GM12878 (cell line): ENCODE measurements at regions not wholly inside any gene's neighbourhood (a gene's known extent, or its start where the extent isn't known, plus 50 kb on each side); places are given as distances from the start of the nearest gene placed in this dataset.

ENCODE experiments used
- ATAC-seq: fragments of 200-7000 bp; cut with Tn5 transposase; 3 replicates; pipeline ENCODE4 v1.9.1; 2020; ENCODE audit warnings: mild to moderate bottlenecking, moderate library complexity
- BruUV-seq: library from RNA; stranded (reverse); fragments of 400-500 nt; replicated peaks from 2 replicates; lab custom pipeline; 2021; lab: Mats Ljungman, UMichigan
- CTCF ChIA-PET: fragments of 300-600 bp; sonication (Branson Sonifier 250); formaldehyde crosslinking; extraction: SDS; loops from one replicate; lab custom pipeline; 2021; ENCODE audit warnings: inconsistent platforms; lab: Yijun Ruan, JAX
- POLR2A ChIA-PET: fragments of 350-600 bp; formaldehyde crosslinking; extraction: SDS; loops from one replicate; lab custom pipeline; 2021; ENCODE audit warnings: inconsistent platforms; lab: Charles Lee
- RAD21 ChIA-PET: fragments of 300-600 bp; sonication (Branson Sonifier 250); formaldehyde crosslinking; loops from one replicate; lab custom pipeline; 2023; ENCODE audit warnings: antibody characterized with exemption; ENCODE audit not compliant: unreplicated experiment; lab: Charles Lee
- SMC1A ChIA-PET: fragments of 300-600 bp; sonication (Branson Sonifier 250); formaldehyde crosslinking; loops from one replicate; lab custom pipeline; 2023; ENCODE audit not compliant: unreplicated experiment, uncharacterized antibody; lab: Charles Lee
- DNase-seq: peaks from one replicate; pipeline ENCODE4 v3.0.0-alpha.2; 2011; ENCODE audit warnings: low read depth, low spot score
- FAIRE-seq: peaks from 3 replicates; lab custom pipeline; 2011; peaks lifted over from hg19 to GRCh38; lab: Jason Lieb, UNC
- H2AFZ ChIP-seq: 2 replicates; pipeline ENCODE4 v1.6.0; 2011; ENCODE audit warnings: low read depth, low read length, control low read depth; ENCODE audit not compliant: control insufficient read depth
- H3K27ac ChIP-seq: 2 replicates; pipeline ENCODE4 v1.5.1; 2011; ENCODE audit warnings: control low read depth; ENCODE audit not compliant: control insufficient read depth, insufficient read depth
- H3K27me3 ChIP-seq, 2 experiments: replicated peaks in 1 of 2; 2 replicates each; pipeline versions ENCODE4 v1.6.0 to v1.6.1; 2011; ENCODE audit warnings: low read length in 1 of 2; ENCODE audit not compliant: control insufficient read depth in 2 of 2, insufficient read depth in 2 of 2
- H3K36me3 ChIP-seq, 2 experiments: 2 replicates each; pipeline ENCODE4 v1.5.1; 2011; ENCODE audit warnings: low read length in 1 of 2; ENCODE audit not compliant: control insufficient read depth in 2 of 2, insufficient read depth in 2 of 2
- H3K4me1 ChIP-seq: 2 replicates; pipeline ENCODE4 v1.6.1; 2011; ENCODE audit warnings: mild to moderate bottlenecking, low read length, moderate library complexity, mixed read lengths; ENCODE audit not compliant: control insufficient read depth, insufficient read depth
- H3K4me2 ChIP-seq: 2 replicates; pipeline ENCODE4 v1.6.0; 2011; ENCODE audit warnings: control low read depth; ENCODE audit not compliant: control insufficient read depth, insufficient read depth
- H3K4me3 ChIP-seq: fragments of 200-600 bp; sonication (generic); 2 replicates; pipeline ENCODE4 v1.5.1; 2016
- H3K79me2 ChIP-seq: 2 replicates; pipeline ENCODE4 v1.6.0; 2011; ENCODE audit warnings: low read length; ENCODE audit not compliant: control insufficient read depth, insufficient read depth
- H3K9ac ChIP-seq: 2 replicates; pipeline ENCODE4 v1.8.0; 2011; ENCODE audit warnings: low read length, control low read depth, mixed read lengths; ENCODE audit not compliant: control insufficient read depth, insufficient read depth
- H3K9me3 ChIP-seq: replicated peaks from 3 replicates; pipeline ENCODE4 v1.5.1; 2011; ENCODE audit warnings: mild to moderate bottlenecking, low read length; ENCODE audit not compliant: control insufficient read depth, insufficient read depth
- H4K20me1 ChIP-seq: 2 replicates; pipeline ENCODE4 v1.6.0; 2011; ENCODE audit not compliant: control insufficient read depth, insufficient read depth
- ESRRA ChIP-seq: IDR thresholded peaks from 2 replicates; pipeline ENCODE4 v1.6.1; 2012; ENCODE audit warnings: mild to moderate bottlenecking, low read length, improper control_type of control experiment
- MXI1 ChIP-seq: fragments of 150-350 bp; IDR thresholded peaks from 2 replicates; pipeline ENCODE4 v1.6.1; 2011; ENCODE audit warnings: low read depth, mild to moderate bottlenecking, inconsistent platforms, low read length, improper control_type of control experiment
- POLR2A ChIP-seq: IDR thresholded peaks from 2 replicates; pipeline ENCODE4 v1.6.1; 2011; ENCODE audit warnings: low read depth, mild to moderate bottlenecking, low read length
- TCF3 ChIP-seq: IDR thresholded peaks from 2 replicates; pipeline ENCODE4 v1.6.1; 2012; ENCODE audit warnings: low read depth, mild to moderate bottlenecking, low read length, borderline replicate concordance; ENCODE audit not compliant: insufficient read depth
- WRNIP1 ChIP-seq: IDR thresholded peaks from 2 replicates; pipeline ENCODE4 v1.6.1; 2011; ENCODE audit warnings: low read depth, low read length, improper control_type of control experiment, borderline replicate concordance
- YY1 ChIP-seq: IDR thresholded peaks from 2 replicates; pipeline ENCODE4 v1.6.1; 2011; ENCODE audit warnings: low read depth, mild to moderate bottlenecking, low read length
- ZBTB11 ChIP-seq: fragments of 450-650 bp; formaldehyde crosslinking; IDR thresholded peaks from 2 replicates; pipeline ENCODE4 v1.5.0; 2022; ENCODE audit warnings: mild to moderate bottlenecking, missing genetic modification characterization
- ZBTB33 ChIP-seq: fragments of 450-650 bp; IDR thresholded peaks from 2 replicates; pipeline ENCODE4 v1.6.1; 2017; ENCODE audit warnings: mild to moderate bottlenecking
- WGBS: methylation state at CpG from one replicate; pipeline ENCODE4 v1.1.6; 2016; ENCODE audit warnings: low lambda C conversion rate; ENCODE audit not compliant: insufficient replicate concordance, insufficient coverage; ENCODE audit errors: missing lambda C conversion rate; 5-methylcytosine and 5-hydroxymethylcytosine counted together
- in situ Hi-C: fragments of 300-500 bp; cut with MboI; formaldehyde crosslinking; loops from 9 replicates; pipeline ENCODE4 v1.14.3; 2018; ENCODE audit warnings: mixed read lengths
- intact Hi-C: fragments of 100-400 bp; cut with micrococcal nuclease; formaldehyde crosslinking; loops from one replicate; pipeline ENCODE4 v1.14.2; 2022; ENCODE audit not compliant: unreplicated experiment
- TF ChIP-seq, protein P1 (sequence below), 3 experiments: IDR thresholded peaks in 2 of 3; conservative IDR thresholded peaks in 1 of 3; 2 replicates each; pipeline ENCODE4 v1.5.1; 2011; ENCODE audit warnings: low read depth in 3 of 3, low read length in 3 of 3, mild to moderate bottlenecking in 3 of 3, control low read depth in 2 of 3, moderate library complexity in 2 of 3, inconsistent platforms in 1 of 3, mixed read lengths in 1 of 3; ENCODE audit not compliant: control insufficient read depth in 2 of 3, insufficient read depth in 1 of 3; ENCODE audit errors: extremely low read depth in 1 of 3
- TF ChIP-seq, protein P2 (sequence below): fragments of 450-650 bp; IDR thresholded peaks from 2 replicates; pipeline ENCODE4 v1.6.1; 2016; ENCODE audit warnings: mild to moderate bottlenecking, moderate library complexity, borderline replicate concordance

GRCh38 chr12:33653362-33653761, 213.7 kb upstream of the SYT10 start:
- FAIRE-seq = no peak
- Histone ChIP-seq H3K27me3 (no peaks in the 10 kb centered on the region), H3K36me3 (no peaks in the 10 kb centered on the region), H3K27ac (no peak overlapping the region), H3K9ac (no peak overlapping the region), H3K4me2 (no peak overlapping the region), H3K79me2 (no peaks in the 10 kb centered on the region), H4K20me1 (no peaks in the 10 kb centered on the region), H2AFZ (no peak overlapping the region), H3K4me3 (no peak overlapping the region), H3K4me1 (no peaks in the 10 kb centered on the region), H3K9me3 (no peaks in the 10 kb centered on the region)
- ChIA-PET CTCF (interaction anchor here (1.2 kb wide), 1 partner anchor 11 kb away, joined by 3 read pairs; no protein-coding TSS in a partner anchor), RAD21 (no interaction called here), POLR2A (no interaction called here), SMC1A (interaction anchor here (0.7 kb wide), 1 partner anchor 732 kb away, joined by 3 read pairs; no protein-coding TSS in a partner anchor)
- DNase-seq = no peak
- 34% methylated on average over 3 of the region's 3 CpGs for WGBS
- no peak for ATAC-seq
- in situ Hi-C loops = no loop called here
- TF ChIP-seq ZBTB11 (no peak), WRNIP1 (no peak), POLR2A (no peak), ZBTB33 (no peak), YY1 (no peak), TCF3 (no peak), ESRRA (no peak), MXI1 (no peak)
- TF ChIP-seq, protein P1, sequence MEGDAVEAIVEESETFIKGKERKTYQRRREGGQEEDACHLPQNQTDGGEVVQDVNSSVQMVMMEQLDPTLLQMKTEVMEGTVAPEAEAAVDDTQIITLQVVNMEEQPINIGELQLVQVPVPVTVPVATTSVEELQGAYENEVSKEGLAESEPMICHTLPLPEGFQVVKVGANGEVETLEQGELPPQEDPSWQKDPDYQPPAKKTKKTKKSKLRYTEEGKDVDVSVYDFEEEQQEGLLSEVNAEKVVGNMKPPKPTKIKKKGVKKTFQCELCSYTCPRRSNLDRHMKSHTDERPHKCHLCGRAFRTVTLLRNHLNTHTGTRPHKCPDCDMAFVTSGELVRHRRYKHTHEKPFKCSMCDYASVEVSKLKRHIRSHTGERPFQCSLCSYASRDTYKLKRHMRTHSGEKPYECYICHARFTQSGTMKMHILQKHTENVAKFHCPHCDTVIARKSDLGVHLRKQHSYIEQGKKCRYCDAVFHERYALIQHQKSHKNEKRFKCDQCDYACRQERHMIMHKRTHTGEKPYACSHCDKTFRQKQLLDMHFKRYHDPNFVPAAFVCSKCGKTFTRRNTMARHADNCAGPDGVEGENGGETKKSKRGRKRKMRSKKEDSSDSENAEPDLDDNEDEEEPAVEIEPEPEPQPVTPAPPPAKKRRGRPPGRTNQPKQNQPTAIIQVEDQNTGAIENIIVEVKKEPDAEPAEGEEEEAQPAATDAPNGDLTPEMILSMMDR (IDR thresholded peaks at IDR 0.05 in 2 of 3, conservative IDR thresholded peaks at IDR 0.05 in 1 of 3; ENCODE audit: control insufficient read depth in 2 of 3, extremely low read depth in 1 of 3, insufficient read depth in 1 of 3, low read depth in 3 of 3, low read length in 3 of 3) = no peak
- TF ChIP-seq, protein P2, sequence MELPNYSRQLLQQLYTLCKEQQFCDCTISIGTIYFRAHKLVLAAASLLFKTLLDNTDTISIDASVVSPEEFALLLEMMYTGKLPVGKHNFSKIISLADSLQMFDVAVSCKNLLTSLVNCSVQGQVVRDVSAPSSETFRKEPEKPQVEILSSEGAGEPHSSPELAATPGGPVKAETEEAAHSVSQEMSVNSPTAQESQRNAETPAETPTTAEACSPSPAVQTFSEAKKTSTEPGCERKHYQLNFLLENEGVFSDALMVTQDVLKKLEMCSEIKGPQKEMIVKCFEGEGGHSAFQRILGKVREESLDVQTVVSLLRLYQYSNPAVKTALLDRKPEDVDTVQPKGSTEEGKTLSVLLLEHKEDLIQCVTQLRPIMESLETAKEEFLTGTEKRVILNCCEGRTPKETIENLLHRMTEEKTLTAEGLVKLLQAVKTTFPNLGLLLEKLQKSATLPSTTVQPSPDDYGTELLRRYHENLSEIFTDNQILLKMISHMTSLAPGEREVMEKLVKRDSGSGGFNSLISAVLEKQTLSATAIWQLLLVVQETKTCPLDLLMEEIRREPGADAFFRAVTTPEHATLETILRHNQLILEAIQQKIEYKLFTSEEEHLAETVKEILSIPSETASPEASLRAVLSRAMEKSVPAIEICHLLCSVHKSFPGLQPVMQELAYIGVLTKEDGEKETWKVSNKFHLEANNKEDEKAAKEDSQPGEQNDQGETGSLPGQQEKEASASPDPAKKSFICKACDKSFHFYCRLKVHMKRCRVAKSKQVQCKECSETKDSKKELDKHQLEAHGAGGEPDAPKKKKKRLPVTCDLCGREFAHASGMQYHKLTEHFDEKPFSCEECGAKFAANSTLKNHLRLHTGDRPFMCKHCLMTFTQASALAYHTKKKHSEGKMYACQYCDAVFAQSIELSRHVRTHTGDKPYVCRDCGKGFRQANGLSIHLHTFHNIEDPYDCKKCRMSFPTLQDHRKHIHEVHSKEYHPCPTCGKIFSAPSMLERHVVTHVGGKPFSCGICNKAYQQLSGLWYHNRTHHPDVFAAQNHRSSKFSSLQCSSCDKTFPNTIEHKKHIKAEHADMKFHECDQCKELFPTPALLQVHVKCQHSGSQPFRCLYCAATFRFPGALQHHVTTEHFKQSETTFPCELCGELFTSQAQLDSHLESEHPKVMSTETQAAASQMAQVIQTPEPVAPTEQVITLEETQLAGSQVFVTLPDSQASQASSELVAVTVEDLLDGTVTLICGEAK = no peak
- intact Hi-C loops = no loop called here
- BruUV-seq = no TSS peak
